Dedifferentiated amniotic fluid mesenchymal stem cell (primary cell): ENCODE measurements at regions not wholly inside any gene's neighbourhood (a gene's known extent, or its start where the extent isn't known, plus 50 kb on each side); places are given as distances from the start of the nearest gene placed in this dataset.

Experiments used
- DNase-seq: peaks from one replicate; pipeline ENCODE4 v3.0.0-alpha.2; 2016; ENCODE audit errors: extremely low spot score

- no peak for DNase-seq
Observed at GRCh38 chr12:130017591-130018449, 114.0 kb upstream of the TMEM132D start.

GRCh38 chr12:130018614-130019013 lies 114.8 kb upstream of the TMEM132D start:
- DNase-seq, result no peak

- no peak for DNase-seq
Observed at GRCh38 chr12:130026608-130027176, 122.9 kb upstream of the TMEM132D start.

GRCh38 chr12:130027798-130028197 lies 124.0 kb upstream of the TMEM132D start:
- DNase-seq, result no peak

- no peak for DNase-seq
Observed at GRCh38 chr12:130029151-130029550, 125.3 kb upstream of the TMEM132D start.

- DNase-seq, result no peak
Observed at GRCh38 chr12:130031041-130031440, 127.2 kb upstream of the TMEM132D start.

GRCh38 chr12:130031571-130032189 lies 127.9 kb upstream of the TMEM132D start:
- DNase-seq, result no peak

GRCh38 chr12:130041983-130042812 lies 120.1 kb upstream of the FZD10 start:
- no peak for DNase-seq

GRCh38 chr12:130043685-130044406 lies 118.4 kb upstream of the FZD10 start:
- no peak for DNase-seq

- no peak for DNase-seq
Observed at GRCh38 chr12:130044991-130045621, 117.2 kb upstream of the FZD10 start.

GRCh38 chr12:130049666-130050065 lies 112.6 kb upstream of the FZD10 start:
- no peak for DNase-seq

- no peak for DNase-seq
Observed at GRCh38 chr12:130051900-130052299, 110.4 kb upstream of the FZD10 start.

GRCh38 chr12:130053651-130054069 lies 108.6 kb upstream of the FZD10 start:
- DNase-seq, result no peak

GRCh38 chr12:130054803-130055202 lies 107.5 kb upstream of the FZD10 start:
- DNase-seq, result no peak

GRCh38 chr12:130058926-130059472 lies 103.3 kb upstream of the FZD10 start:
- DNase-seq, result no peak

GRCh38 chr12:130063866-130064265 lies 98.4 kb upstream of the FZD10 start:
- no peak for DNase-seq

- DNase-seq, result no peak
Observed at GRCh38 chr12:130064999-130065398, 97.3 kb upstream of the FZD10 start.

GRCh38 chr12:130066742-130067141 lies 95.5 kb upstream of the FZD10 start:
- no peak for DNase-seq

GRCh38 chr12:130068741-130069140 lies 93.5 kb upstream of the FZD10 start:
- no peak for DNase-seq

- no peak for DNase-seq
Observed at GRCh38 chr12:130070126-130070611, 92.1 kb upstream of the FZD10 start.
